Activated CD4-positive, CD25-positive, alpha-beta regulatory T cell treated with anti-CD3 and anti-CD28 coated beads, Interleukin-2, amount 50 U/mL, for 72 hours (primary cell): ENCODE measurements at regions not wholly inside any gene's neighbourhood (a gene's known extent, or its start where the extent isn't known, plus 50 kb on each side); places are given as distances from the start of the nearest gene placed in this dataset.
"Not testable (repeated sequence)": the region's sequence is repeated elsewhere in the genome, so short reads cannot be mapped to it uniquely, and the experiment has no call there.

ENCODE experiments used
- DNase-seq: peaks from one replicate; pipeline ENCODE4 v3.0.0; 2021

- no peak for DNase-seq
Measured at GRCh38 chr14:71551291-71551950, 380.8 kb upstream of the RGS6 start.

GRCh38 chr14:71552809-71553208 lies 379.4 kb upstream of the RGS6 start:
- no peak for DNase-seq

GRCh38 chr14:71553779-71554178 lies 378.4 kb upstream of the RGS6 start:
- DNase-seq, result no peak

GRCh38 chr14:71554323-71554722 lies 377.9 kb upstream of the RGS6 start:
- no peak for DNase-seq

- no peak for DNase-seq
Measured at GRCh38 chr14:71554959-71555612, 377.1 kb upstream of the RGS6 start.

GRCh38 chr14:71555654-71556559 lies 376.3 kb upstream of the RGS6 start:
- DNase-seq, result peak; percentile 51

- no peak for DNase-seq
Measured at GRCh38 chr14:71556730-71557129, 375.5 kb upstream of the RGS6 start.

- no peak for DNase-seq
Measured at GRCh38 chr14:71557351-71557750, 374.9 kb upstream of the RGS6 start.

- DNase-seq, result not testable (repeated sequence)
Measured at GRCh38 chr14:71558943-71559342, 373.3 kb upstream of the RGS6 start.

- no peak for DNase-seq
Measured at GRCh38 chr14:71560751-71561150, 371.5 kb upstream of the RGS6 start.

- DNase-seq, result no peak
Measured at GRCh38 chr14:71563492-71564153, 368.6 kb upstream of the RGS6 start.

GRCh38 chr14:71566276-71566675 lies 366.0 kb upstream of the RGS6 start:
- no peak for DNase-seq

- DNase-seq, result not testable (repeated sequence)
Measured at GRCh38 chr14:71567499-71568133, 364.6 kb upstream of the RGS6 start.

GRCh38 chr14:71574976-71575375 lies 357.3 kb upstream of the RGS6 start:
- no peak for DNase-seq

GRCh38 chr14:71576472-71576871 lies 355.8 kb upstream of the RGS6 start:
- no peak for DNase-seq

- DNase-seq, result no peak
Measured at GRCh38 chr14:71579331-71579730, 352.9 kb upstream of the RGS6 start.

GRCh38 chr14:71582705-71583104 lies 349.5 kb upstream of the RGS6 start:
- no peak for DNase-seq

- no peak for DNase-seq
Measured at GRCh38 chr14:71583194-71583593, 349.0 kb upstream of the RGS6 start.

GRCh38 chr14:71583705-71584104 lies 348.5 kb upstream of the RGS6 start:
- no peak for DNase-seq

- no peak for DNase-seq
Measured at GRCh38 chr14:71585361-71585760, 346.9 kb upstream of the RGS6 start.

- no peak for DNase-seq
Measured at GRCh38 chr14:71586131-71586897, 345.9 kb upstream of the RGS6 start.

- DNase-seq, result no peak
Measured at GRCh38 chr14:71588028-71588427, 344.2 kb upstream of the RGS6 start.
